Ishikawa (cell line): ENCODE measurements at regions not wholly inside any gene's neighbourhood (a gene's known extent, or its start where the extent isn't known, plus 50 kb on each side); places are given as distances from the start of the nearest gene placed in this dataset.

ENCODE experiments used
- CEBPB ChIP-seq: IDR thresholded peaks from 2 replicates; pipeline ENCODE4 v1.6.1; 2012
- CREB1 ChIP-seq: IDR thresholded peaks from 2 replicates; pipeline ENCODE4 v1.6.1; 2012; ENCODE audit warnings: low read depth
- EGR1 ChIP-seq: IDR thresholded peaks from 2 replicates; pipeline ENCODE4 v1.6.1; 2012
- EP300 ChIP-seq: IDR thresholded peaks from 2 replicates; pipeline ENCODE4 v1.6.1; 2012; ENCODE audit warnings: borderline replicate concordance
- FOXM1 ChIP-seq: IDR thresholded peaks from 2 replicates; pipeline ENCODE4 v1.6.1; 2012; ENCODE audit warnings: low read depth, borderline replicate concordance
- MAX ChIP-seq: IDR thresholded peaks from 2 replicates; pipeline ENCODE4 v1.6.1; 2012
- NFIC ChIP-seq: IDR thresholded peaks from 2 replicates; pipeline ENCODE4 v1.6.1; 2012
- RAD21 ChIP-seq: IDR thresholded peaks from 2 replicates; pipeline ENCODE4 v1.6.1; 2012; ENCODE audit warnings: low read depth
- TAF1 ChIP-seq: IDR thresholded peaks from 2 replicates; pipeline ENCODE4 v1.6.1; 2012; ENCODE audit warnings: low read depth, mild to moderate bottlenecking
- TCF12 ChIP-seq: IDR thresholded peaks from 2 replicates; pipeline ENCODE4 v1.6.1; 2012; ENCODE audit warnings: low read depth
- TEAD4 ChIP-seq: IDR thresholded peaks from 2 replicates; pipeline ENCODE4 v1.6.1; 2012
- YY1 ChIP-seq: IDR thresholded peaks from 2 replicates; pipeline ENCODE4 v1.6.1; 2012; ENCODE audit warnings: low read depth
- ZBTB7A ChIP-seq: IDR thresholded peaks from 2 replicates; pipeline ENCODE4 v1.6.1; 2012; ENCODE audit warnings: low read depth
- TF ChIP-seq, protein P1 (sequence below): IDR thresholded peaks from 2 replicates; pipeline ENCODE4 v1.6.1; 2012; ENCODE audit warnings: low read depth, mild to moderate bottlenecking
- TF ChIP-seq, protein P2 (sequence below): IDR thresholded peaks from 2 replicates; pipeline ENCODE4 v1.6.1; 2012

DNA sequence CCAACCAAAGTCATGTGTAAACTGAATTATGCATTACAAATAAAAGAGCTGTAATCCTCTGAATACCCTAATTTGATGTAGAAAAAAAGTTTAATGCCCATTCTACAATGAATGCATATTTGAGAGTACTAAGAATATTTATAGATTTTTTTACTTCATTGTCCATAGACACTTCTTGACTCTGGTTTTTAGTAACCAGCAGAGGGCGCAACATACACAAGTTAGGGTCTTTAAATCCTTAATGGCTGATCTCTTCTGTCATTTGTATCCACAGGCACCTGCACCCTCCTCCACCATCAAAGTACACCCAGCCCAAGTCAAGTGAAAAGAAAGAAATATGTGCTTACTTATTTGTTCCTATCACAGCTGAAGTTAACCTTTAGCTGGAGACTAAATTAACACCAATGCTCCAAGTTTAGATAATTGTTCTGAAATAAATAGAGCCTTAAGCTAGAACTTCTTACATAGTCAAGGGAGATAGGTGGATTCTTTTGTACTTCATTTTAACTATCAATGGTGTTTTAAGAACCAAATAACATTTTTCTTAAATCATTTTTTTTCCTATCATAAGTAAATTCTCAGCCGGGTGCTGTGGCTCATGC, 524.2 kb upstream of the DAB2 start:
- TF ChIP-seq ZBTB7A, result no peak
- TF ChIP-seq TEAD4, result no peak
- TF ChIP-seq EGR1, result no peak
- no peak for TF ChIP-seq CEBPB
- TF ChIP-seq EP300, result no peak
- TF ChIP-seq RAD21, result peak; percentile 72
- TF ChIP-seq TCF12, result no peak
- TF ChIP-seq CREB1, result no peak
- no peak for TF ChIP-seq NFIC
- TF ChIP-seq, protein P1, sequence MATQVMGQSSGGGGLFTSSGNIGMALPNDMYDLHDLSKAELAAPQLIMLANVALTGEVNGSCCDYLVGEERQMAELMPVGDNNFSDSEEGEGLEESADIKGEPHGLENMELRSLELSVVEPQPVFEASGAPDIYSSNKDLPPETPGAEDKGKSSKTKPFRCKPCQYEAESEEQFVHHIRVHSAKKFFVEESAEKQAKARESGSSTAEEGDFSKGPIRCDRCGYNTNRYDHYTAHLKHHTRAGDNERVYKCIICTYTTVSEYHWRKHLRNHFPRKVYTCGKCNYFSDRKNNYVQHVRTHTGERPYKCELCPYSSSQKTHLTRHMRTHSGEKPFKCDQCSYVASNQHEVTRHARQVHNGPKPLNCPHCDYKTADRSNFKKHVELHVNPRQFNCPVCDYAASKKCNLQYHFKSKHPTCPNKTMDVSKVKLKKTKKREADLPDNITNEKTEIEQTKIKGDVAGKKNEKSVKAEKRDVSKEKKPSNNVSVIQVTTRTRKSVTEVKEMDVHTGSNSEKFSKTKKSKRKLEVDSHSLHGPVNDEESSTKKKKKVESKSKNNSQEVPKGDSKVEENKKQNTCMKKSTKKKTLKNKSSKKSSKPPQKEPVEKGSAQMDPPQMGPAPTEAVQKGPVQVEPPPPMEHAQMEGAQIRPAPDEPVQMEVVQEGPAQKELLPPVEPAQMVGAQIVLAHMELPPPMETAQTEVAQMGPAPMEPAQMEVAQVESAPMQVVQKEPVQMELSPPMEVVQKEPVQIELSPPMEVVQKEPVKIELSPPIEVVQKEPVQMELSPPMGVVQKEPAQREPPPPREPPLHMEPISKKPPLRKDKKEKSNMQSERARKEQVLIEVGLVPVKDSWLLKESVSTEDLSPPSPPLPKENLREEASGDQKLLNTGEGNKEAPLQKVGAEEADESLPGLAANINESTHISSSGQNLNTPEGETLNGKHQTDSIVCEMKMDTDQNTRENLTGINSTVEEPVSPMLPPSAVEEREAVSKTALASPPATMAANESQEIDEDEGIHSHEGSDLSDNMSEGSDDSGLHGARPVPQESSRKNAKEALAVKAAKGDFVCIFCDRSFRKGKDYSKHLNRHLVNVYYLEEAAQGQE, result no peak
- TF ChIP-seq YY1, result 0 out of 2 replicates have a peak, but pooled peaks have one; percentile 24

GRCh38 chr5:39948341-39948740, 523.6 kb upstream of the DAB2 start:
- TF ChIP-seq TCF12, result no peak
- no peak for TF ChIP-seq ZBTB7A
- no peak for TF ChIP-seq MAX
- TF ChIP-seq CEBPB, result no peak

DNA sequence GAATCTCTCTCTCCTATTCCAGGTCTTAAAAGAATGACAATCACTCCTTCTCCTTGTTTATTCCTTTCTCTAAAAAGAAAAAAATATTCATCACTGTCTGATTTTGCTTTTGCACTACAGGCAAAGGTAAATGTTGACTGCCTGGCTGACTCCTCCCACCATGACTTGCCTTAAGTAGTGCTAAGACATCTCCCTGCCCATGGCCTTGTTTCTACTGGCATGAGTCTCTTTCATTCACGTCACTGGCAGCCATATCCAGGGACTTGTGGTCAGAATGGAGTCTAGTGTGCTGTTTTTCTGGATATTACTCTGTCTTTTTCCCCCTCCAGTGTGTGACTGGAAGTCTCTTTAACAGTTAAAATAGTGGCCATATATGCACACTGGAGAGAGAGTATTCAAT, 522.9 kb upstream of the DAB2 start:
- no peak for TF ChIP-seq ZBTB7A
- TF ChIP-seq, protein P2, sequence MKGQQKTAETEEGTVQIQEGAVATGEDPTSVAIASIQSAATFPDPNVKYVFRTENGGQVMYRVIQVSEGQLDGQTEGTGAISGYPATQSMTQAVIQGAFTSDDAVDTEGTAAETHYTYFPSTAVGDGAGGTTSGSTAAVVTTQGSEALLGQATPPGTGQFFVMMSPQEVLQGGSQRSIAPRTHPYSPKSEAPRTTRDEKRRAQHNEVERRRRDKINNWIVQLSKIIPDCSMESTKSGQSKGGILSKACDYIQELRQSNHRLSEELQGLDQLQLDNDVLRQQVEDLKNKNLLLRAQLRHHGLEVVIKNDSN, result no peak
- TF ChIP-seq EGR1, result no peak
- no peak for TF ChIP-seq CEBPB

DNA sequence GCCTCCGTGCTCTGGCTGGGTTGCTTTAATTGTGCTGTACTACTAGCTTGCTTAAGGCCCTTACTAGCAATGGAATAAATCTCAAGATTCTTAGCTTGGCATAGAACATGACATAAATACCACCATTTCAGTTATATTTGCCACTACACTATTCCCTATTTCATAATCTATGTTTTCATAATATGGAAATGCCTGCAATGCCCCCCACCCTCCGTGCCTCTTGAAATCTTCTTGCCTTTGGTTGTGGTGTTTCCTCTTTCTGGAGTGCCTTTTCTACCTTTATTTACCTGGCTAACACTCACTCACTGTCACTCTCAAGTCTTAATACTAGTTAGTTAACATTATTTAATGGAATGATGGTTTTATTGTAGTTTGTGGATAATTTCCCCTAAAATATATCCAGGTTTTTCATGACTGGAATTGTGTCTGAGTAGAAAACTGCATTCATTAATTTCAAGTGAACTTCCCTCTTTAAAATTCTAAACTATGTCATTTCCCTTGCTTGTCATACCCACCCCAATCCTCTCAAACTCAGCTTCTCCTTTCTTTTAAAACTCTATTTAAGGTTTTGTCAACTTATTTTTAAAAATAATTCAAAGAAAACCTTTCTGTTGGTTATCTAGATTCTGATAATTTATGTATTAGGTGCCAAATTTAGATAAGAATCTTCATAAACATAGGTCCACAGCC, 521.7 kb upstream of the DAB2 start:
- TF ChIP-seq ZBTB7A, result no peak
- no peak for TF ChIP-seq FOXM1
- TF ChIP-seq, protein P1, result no peak
- no peak for TF ChIP-seq CREB1
- TF ChIP-seq MAX, result no peak
- TF ChIP-seq EGR1, result no peak
- no peak for TF ChIP-seq NFIC
- no peak for TF ChIP-seq YY1
- no peak for TF ChIP-seq EP300
- TF ChIP-seq, protein P2, result no peak
- no peak for TF ChIP-seq RAD21
- TF ChIP-seq TAF1, result no peak
- no peak for TF ChIP-seq TEAD4
- no peak for TF ChIP-seq TCF12
- no peak for TF ChIP-seq CEBPB

GRCh38 chr5:39945870-39946269, 521.1 kb upstream of the DAB2 start:
- TF ChIP-seq TAF1, result no peak
- no peak for TF ChIP-seq EP300
- TF ChIP-seq, protein P1, result no peak
- TF ChIP-seq FOXM1, result no peak
- no peak for TF ChIP-seq NFIC
- no peak for TF ChIP-seq ZBTB7A
- no peak for TF ChIP-seq RAD21
- no peak for TF ChIP-seq CEBPB
- TF ChIP-seq EGR1, result no peak
- no peak for TF ChIP-seq TEAD4
- no peak for TF ChIP-seq YY1
- no peak for TF ChIP-seq CREB1
- TF ChIP-seq, protein P2, result no peak
- TF ChIP-seq MAX, result no peak
- no peak for TF ChIP-seq TCF12
